HT1080 (cell line): ENCODE measurements at regions not wholly inside any gene's neighbourhood (a gene's known extent, or its start where the extent isn't known, plus 50 kb on each side); places are given as distances from the start of the nearest gene placed in this dataset.
A peak's percentile ranks its signal among the peaks of the same experiment; 100 is the strongest.
"Not testable (repeated sequence)": the region's sequence is repeated elsewhere in the genome, so short reads cannot be mapped to it uniquely, and the experiment has no call there.

Experiments
- DNase-seq: peaks from one replicate; pipeline ENCODE4 v3.0.0-alpha.2; 2015; ENCODE audit warnings: low read depth

GRCh38 chr6:27049863-27050781, 197.4 kb upstream of the PRSS16 start:
- DNase-seq, result no peak

DNA sequence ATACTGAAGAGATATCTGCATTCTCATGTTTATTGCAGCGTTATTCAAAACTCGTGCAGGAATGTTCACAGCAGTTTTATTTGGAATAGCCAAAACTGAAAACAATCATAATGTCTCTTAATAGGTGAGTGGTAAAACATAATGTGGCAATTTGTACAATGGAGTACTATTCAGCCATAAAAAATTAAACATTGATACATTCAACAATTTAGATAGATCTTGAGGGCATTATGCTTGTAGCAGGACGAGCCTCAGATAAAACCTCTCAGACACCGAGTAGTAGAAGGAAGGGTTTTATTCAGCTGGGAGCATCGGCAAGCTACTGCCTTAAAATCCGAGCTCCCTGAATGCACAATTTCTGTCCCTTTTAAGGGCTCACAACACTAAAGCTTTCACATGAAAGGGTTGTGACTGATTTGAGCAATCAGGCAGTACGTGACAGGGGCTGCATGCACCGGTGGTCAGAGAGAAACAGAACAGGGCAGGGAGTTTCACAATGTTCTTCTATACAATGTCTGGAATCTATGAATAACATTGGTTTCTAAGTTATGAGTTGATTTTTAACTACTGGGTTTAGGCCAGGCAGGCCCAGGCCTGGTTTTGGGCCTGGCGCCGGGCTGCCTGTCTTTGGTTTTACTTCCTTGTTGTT, 195.3 kb upstream of the PRSS16 start:
- not testable (repeated sequence) for DNase-seq

GRCh38 chr6:27052731-27053082, 194.8 kb upstream of the PRSS16 start:
- no peak for DNase-seq

GRCh38 chr6:27053738-27054137, 193.8 kb upstream of the PRSS16 start:
- no peak for DNase-seq

GRCh38 chr6:27056615-27057014, 190.9 kb upstream of the PRSS16 start:
- DNase-seq, result no peak

DNA sequence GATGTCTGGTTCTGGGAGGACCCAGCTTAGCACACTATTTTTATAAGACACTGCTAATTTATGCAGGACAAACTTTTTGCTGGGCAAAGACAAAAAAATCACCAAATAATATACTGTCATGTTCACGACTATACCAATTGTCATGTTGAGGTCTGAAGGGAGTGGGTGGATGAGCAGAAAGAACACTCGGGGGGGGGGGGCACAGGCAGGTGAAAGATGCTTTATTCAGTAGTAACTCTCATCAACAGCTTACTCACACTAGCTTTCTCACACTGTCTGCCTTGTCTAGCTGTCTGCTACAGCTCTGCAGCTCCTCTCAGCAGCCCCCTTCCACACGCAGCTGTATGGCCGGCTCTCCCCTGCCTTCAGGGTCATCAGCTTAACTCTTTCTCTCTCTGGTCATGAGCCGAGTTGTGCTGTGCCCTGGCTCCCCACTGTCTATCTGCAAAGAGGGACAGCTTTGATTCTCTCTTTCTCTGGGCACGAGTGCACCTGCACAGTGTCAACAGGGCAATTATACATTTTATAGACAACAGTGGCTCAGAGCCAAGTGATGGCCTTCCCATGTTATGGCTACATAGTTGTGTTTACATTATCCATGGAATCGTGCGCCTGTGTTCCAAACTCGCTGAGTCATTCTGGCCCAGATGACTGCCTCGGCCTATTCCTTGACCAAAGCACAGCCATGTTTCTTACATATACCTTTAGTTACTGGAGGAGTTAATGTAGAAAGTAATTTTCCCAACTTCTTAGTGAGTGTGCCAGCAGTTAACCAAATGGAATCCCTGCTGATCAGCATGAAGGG, 187.7 kb upstream of the PRSS16 start:
- no peak for DNase-seq

DNA sequence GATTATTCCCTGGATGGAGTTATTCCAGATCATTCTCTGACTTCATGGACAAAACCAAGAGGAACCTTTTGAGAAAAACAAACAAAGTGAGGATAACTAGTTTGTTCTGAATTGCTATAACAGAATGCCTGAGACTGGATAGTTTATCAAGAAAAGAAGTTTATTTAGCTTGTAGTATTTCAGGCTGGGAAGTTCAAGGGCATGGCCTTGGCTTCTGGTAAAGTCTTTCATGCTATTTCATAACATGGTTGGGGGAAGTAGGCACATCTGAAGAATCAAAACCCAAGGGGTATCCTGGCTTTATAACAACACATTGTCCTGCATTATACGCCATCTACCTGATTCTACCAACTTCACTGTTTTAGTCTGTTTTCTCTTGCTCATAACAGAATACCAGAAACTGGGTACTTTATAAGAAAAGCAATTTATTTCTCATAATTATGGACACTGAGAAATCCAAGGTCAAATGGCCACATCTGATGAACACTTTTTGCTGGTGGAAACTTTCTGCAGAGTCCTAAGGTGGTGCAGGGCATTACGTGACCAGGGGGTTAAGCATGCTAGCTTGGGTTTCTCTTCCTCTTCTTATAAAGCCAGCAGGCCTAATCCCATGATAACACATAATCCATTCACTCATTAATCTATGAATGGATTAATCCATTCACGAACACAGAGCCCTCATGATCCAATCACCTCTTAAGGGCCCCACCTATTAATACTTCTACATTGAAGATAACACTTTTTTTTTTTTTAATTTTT, 186.1 kb upstream of the PRSS16 start:
- no peak for DNase-seq

DNA sequence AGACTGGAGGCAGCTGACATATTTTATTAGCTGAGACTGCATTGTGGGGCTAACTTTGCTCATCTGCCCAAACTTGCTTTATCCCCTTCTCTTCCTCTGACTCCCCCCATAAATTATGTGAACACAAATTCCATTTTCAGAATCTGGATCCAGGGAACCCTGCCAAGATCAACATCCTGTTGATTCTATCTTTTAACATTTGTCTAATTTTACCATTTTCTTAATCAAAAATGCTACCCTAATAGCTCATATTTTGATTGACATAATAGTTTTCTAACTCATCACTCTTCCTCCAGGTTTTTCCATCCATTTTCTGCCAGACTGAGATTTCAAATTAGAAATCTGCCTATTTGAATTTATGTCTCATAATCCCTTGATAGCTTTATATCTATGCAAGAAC, 184.7 kb upstream of the PRSS16 start:
- no peak for DNase-seq

GRCh38 chr6:27065183-27065582, 182.3 kb upstream of the PRSS16 start:
- DNase-seq, result no peak

DNA sequence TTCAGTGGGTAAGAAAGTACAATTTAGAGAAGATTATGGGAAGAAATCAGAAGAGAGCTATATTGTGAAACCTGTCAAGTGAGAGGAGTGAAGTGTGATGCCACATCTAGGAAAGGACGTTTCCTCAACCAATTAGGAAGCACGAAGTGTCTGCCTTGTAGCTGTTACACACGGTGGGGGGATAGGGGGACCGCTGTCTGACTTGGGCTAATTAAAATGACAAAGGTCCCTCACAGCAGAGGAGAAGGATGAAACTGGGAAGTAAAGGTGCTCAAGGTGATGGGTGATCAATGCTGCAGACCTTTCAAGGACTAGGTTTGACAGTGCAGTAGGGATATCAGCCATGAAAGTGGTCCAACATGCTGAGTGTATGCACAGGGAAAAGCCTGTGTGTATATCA, 181.1 kb upstream of the PRSS16 start:
- DNase-seq, result no peak

- DNase-seq, result no peak
Observed at GRCh38 chr6:27066802-27067201, 180.7 kb upstream of the PRSS16 start.

DNA sequence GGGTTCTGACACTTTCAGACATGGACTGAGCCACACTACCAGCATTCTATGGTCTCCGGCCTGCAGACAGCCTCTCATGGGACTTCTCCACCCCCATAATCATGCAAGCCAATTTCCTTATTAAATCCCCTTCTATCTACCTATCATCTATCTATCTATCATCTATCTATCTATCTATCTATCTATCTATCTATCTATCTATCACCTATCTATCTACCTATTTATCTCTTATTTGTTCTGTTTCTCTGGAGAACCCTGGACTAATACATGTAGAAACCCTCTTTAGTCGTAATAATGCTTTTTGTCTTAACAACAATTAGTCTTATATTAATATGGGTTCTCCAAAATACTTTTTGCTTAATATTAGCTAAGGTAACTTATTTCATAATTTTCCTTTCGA, 174.1 kb upstream of the PRSS16 start:
- DNase-seq, result no peak

GRCh38 chr6:27076116-27076515, 171.4 kb upstream of the PRSS16 start:
- DNase-seq, result no peak

DNA sequence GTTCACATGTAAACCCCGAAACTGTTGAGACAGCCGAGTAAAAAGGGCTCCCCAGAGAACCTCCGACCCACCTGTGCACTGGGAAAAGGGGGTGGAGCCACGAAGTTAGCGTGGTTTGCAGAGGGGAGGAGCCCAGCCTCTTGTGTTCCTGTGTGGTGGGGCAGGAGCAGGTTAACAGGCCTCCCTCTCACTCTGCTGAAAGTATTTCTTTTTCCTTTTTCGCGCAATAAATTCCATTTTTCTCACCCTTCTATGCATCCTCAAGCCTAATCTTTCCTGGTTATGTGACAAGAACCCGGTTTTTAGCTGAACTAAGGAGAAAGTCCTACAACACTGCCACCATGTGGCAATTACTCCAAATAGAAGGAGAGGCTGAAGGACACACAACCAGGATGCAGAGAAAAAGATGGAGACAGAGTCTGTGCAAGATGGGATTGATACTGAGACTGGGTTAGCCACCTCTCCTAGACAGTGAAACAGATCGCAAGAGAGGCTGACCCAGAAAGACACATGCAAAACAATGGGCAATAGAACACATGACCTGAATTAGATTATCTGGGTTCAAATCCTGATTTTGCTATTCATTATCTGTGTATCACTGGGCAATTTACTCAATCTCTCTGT, 168.7 kb upstream of the PRSS16 start:
- DNase-seq, result peak; percentile 68

DNA sequence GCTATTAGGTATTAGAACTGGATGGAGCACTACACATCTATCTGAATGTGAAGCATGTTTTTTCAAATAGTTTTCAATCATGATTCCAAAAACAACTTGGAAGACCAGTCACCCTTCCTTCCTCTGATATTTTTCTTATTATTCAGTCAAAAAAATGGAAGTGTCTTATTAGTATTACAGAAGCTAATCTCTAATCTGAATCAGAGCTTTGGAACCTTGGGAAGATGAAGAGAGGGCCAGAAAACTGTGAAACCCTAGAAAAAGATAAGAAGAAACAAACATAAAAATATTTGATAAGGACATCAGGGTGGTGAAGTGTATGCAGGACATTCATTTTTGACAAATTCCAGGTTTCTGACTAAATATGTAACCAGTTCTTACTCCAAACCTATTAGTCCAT, 166.3 kb upstream of the PRSS16 start:
- no peak for DNase-seq

GRCh38 chr6:27081931-27082330, 165.6 kb upstream of the PRSS16 start:
- DNase-seq, result no peak

- DNase-seq, result no peak
Observed at GRCh38 chr6:27088068-27088467, 159.4 kb upstream of the PRSS16 start.

DNA sequence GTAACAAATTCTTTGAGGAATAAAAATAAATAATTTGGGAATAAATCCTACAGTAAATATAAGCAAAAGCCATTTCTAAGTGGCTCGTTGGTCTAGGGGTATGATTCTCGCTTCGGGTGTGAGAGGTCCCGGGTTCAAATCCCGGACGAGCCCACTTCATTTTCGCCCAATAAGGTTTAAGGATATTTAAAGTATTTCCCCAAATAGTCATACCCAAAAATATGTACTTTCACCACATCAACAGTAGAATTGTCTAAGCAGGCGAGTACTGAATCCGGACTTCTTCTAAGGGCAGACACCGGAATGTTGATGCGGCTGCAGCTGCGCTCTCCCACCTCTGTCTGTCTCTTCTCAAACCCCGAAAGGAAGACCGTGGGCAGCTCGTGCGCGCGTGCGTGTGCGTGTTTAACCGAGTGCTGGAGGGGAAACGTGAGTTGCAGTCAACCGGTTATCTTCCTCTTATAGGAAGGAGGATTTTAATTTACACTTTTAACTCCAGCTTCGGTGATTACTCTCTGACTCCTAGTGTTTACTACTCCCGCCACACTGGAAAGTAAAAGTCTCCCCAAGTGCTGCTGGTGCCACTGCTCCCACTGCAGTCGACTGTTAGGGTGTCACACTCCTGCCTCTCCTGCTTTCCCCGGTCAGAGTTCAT, 155.7 kb upstream of the PRSS16 start:
- peak; percentile 96 for DNase-seq

DNA sequence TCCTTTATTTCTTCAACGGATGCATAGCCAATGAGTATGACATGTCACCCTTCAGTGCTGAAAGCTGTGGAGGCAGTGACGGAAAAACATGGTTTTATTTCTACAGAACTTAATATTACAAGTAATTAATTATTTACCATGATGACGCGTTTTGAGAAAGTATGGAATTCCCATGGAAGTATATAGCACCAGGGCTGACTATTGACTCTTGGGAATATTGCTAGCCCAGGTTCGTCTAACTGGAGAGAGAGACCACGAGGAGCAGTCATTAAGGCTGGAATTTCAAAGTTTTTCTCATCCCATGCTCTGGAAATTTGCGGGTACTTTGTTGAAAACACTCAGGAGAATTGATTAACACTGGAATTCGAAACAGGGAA, 155.2 kb upstream of the PRSS16 start:
- DNase-seq, result no peak

- DNase-seq, result no peak
Observed at GRCh38 chr6:27095914-27096313, 151.6 kb upstream of the PRSS16 start.
